PC-3 (cell line): ENCODE measurements at regions not wholly inside any gene's neighbourhood (a gene's known extent, or its start where the extent isn't known, plus 50 kb on each side); places are given as distances from the start of the nearest gene placed in this dataset.
A peak's percentile ranks its signal among the peaks of the same experiment; 100 is the strongest.

Source experiments
- ATAC-seq: fragments of 200-7000 bp; cut with Tn5 transposase; 2 replicates; pipeline ENCODE4 v1.9.1; 2020; ENCODE audit warnings: mild to moderate bottlenecking, moderate library complexity
- BruUV-seq: library from RNA; stranded (reverse); fragments of 400-500 nt; replicated peaks from 2 replicates; lab custom pipeline; 2021; lab: Mats Ljungman, UMichigan
- CTCF ChIA-PET: fragments of 300-600 bp; sonication (Branson Sonifier 250); formaldehyde crosslinking; loops from one replicate; lab custom pipeline; 2022; ENCODE audit warnings: antibody characterized with exemption; lab: Charles Lee
- POLR2A ChIA-PET: fragments of 300-600 bp; sonication (Branson Sonifier 250); formaldehyde crosslinking; loops from one replicate; lab custom pipeline; 2022; ENCODE audit warnings: antibody characterized with exemption; ENCODE audit not compliant: unreplicated experiment; lab: Charles Lee
- DNase-seq: peaks from one replicate; pipeline ENCODE4 v3.0.0-alpha.2; 2015
- H2AFZ ChIP-seq: fragments of 300-600 bp; sonication (generic); 2 replicates; pipeline ENCODE4 v1.6.0; 2016; ENCODE audit warnings: antibody characterized with exemption, low read length
- H3F3A ChIP-seq: fragments of 300-600 bp; sonication (generic); one replicate; pipeline ENCODE4 v1.6.0; 2017; ENCODE audit warnings: antibody characterized with exemption, low read length, control low read depth, mild to moderate bottlenecking; ENCODE audit not compliant: unreplicated experiment
- H3K27ac ChIP-seq: fragments of 300-600 bp; sonication (generic); 2 replicates; pipeline ENCODE4 v1.5.1; 2016; ENCODE audit warnings: mild to moderate bottlenecking, low read length
- H3K27me3 ChIP-seq: fragments of 300-600 bp; sonication (generic); 2 replicates; pipeline ENCODE4 v1.6.1; 2016; ENCODE audit warnings: low read length, mixed read lengths
- H3K36me3 ChIP-seq: fragments of 300-600 bp; sonication (generic); 2 replicates; pipeline ENCODE4 v1.6.1; 2016; ENCODE audit warnings: low read depth, mixed run types, low read length, mixed read lengths
- H3K4me1 ChIP-seq: fragments of 300-600 bp; sonication (generic); 2 replicates; pipeline ENCODE4 v1.5.1; 2016; ENCODE audit warnings: low read length; ENCODE audit not compliant: insufficient read depth
- H3K4me2 ChIP-seq: fragments of 300-600 bp; sonication (generic); 2 replicates; pipeline ENCODE4 v1.6.0; 2016; ENCODE audit warnings: low read length
- H3K4me3 ChIP-seq: fragments of 300-600 bp; sonication (generic); 2 replicates; pipeline ENCODE4 v1.5.1; 2016; ENCODE audit warnings: mild to moderate bottlenecking, low read length, mixed read lengths
- H3K79me2 ChIP-seq: fragments of 300-600 bp; sonication (generic); 2 replicates; pipeline ENCODE4 v1.6.1; 2017; ENCODE audit warnings: low read length, mixed read lengths
- H3K9ac ChIP-seq: fragments of 300-600 bp; sonication (generic); 2 replicates; pipeline ENCODE4 v1.6.0; 2016; ENCODE audit warnings: mild to moderate bottlenecking, low read length
- H3K9me2 ChIP-seq: fragments of 300-600 bp; sonication (generic); replicated peaks from 2 replicates; pipeline ENCODE4 v1.6.1; 2016; ENCODE audit warnings: mixed run types, low read length, mixed read lengths
- H3K9me3 ChIP-seq: fragments of 300-600 bp; sonication (generic); 2 replicates; pipeline ENCODE4 v1.6.1; 2016; ENCODE audit warnings: low read length, mixed read lengths
- H4K20me1 ChIP-seq: fragments of 300-600 bp; sonication (generic); 2 replicates; pipeline ENCODE4 v1.6.1; 2016; ENCODE audit warnings: low read length, mixed read lengths
- CTCF ChIP-seq: fragments of 300-600 bp; sonication (generic); conservative IDR thresholded peaks from 2 replicates; pipeline ENCODE4 v1.5.1; 2017; ENCODE audit warnings: antibody characterized with exemption, low read depth, mild to moderate bottlenecking, low read length
- EZH2 ChIP-seq: fragments of 300-600 bp; sonication (generic); IDR thresholded peaks from one replicate; pipeline ENCODE4 v1.6.1; 2017; ENCODE audit warnings: antibody characterized with exemption, mild to moderate bottlenecking, low read length; ENCODE audit not compliant: unreplicated experiment
- EZH2phosphoT487 ChIP-seq: fragments of 300-600 bp; sonication (generic); IDR thresholded peaks from 2 replicates; pipeline ENCODE4 v1.6.1; 2018; ENCODE audit warnings: mild to moderate bottlenecking, antibody characterized with exemption, low read length, borderline replicate concordance
- intact Hi-C: fragments of 100-400 bp; cut with micrococcal nuclease; formaldehyde crosslinking; loops from 2 replicates; pipeline ENCODE4 v1.9.0; 2023

DNA sequence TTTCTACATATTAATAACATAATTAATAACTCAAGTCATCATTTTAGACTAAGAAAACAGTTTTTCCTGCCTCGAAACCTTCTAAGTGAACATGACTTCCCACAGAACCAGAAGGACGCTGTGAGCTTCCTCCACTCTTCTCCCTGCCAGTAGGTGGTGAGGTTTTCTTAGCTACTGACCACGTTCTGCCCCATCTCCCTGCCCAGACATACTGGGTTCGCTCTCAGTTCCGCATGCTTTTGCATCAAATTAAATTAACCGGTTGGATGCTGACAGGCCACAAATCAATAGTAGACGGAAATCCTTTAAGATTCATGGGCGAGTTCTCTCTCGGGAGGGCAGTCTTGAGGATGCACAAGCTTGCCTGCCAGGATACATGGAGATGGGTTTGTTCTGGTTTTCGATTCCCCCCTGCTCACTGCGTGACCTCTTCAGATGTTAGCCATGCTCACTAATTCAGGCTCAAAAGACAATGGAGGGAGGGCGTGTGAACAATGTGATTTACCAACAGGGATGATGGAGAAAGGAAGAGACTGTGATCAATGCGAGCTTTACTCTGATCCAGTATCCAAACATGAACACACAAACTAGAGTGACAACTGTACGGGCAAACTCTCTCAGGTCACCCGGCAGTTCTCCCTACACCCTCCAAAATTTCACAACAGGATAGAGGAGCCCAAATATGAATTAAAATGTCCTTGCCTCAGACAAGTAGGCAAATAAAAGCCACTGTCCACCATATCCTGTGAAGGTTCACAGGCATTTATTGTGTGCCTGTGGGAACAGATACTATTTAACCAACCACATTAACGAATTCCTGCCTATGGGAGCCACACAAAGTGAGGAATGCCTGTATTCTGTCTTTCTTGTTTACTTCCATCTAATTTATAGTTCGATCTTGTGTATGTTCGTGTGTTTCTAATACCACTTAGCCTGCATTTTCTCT, 375.7 kb downstream of the EIPR1 start:
- POLR2A ChIA-PET, result no interaction called here
- Histone ChIP-seq H2AFZ (no peak overlapping the region), H4K20me1 (no peaks in the 10 kb centered on the region), H3K9me2 (no peaks in the 10 kb centered on the region), H3K79me2 (no peaks in the 10 kb centered on the region), H3K4me1 (no peaks in the 10 kb centered on the region), H3K4me3 (no peak overlapping the region), H3K9ac (no peak overlapping the region), H3K36me3 (no peaks in the 10 kb centered on the region), H3K9me3 (no peaks in the 10 kb centered on the region), H3K27ac (no peak overlapping the region), H3K4me2 (no peak overlapping the region), H3K27me3 (peaks cover 60% of the 10 kb centered on the region), H3F3A (no peaks in the 10 kb centered on the region)
- no peak for DNase-seq
- peak; percentile 76 for ATAC-seq
- no peak for TF ChIP-seq EZH2
- peak; percentile 28; the same call in 1 of the 2 replicates for TF ChIP-seq CTCF
- no peak for TF ChIP-seq EZH2phosphoT487
- no TSS peak for BruUV-seq
- intact Hi-C loops, result no loop called here
- CTCF ChIA-PET, result interaction anchor here (0.6 kb wide), 1 partner anchor 115 kb away, joined by 3 read pairs; no protein-coding TSS in a partner anchor

DNA sequence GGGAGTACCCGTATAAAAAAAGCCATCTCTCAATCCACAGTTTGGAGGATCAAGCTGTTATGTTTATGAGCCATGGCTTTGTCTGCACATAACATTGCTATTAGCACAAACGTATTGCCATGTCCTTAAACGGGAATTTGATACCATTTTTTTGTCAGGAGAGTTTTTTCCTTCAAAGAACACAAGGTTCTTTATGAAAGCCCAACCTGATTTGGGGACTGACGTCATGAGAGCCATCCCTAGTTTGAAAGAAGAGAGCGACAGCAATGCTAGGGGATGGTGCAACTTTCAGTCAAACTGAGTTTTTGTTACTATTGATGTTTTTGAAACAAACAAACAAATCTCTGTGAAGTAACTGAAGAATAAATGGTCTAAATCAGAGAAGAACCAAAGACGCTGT, 376.6 kb downstream of the EIPR1 start:
- Histone ChIP-seq H3K27me3 (peaks cover 51% of the 10 kb centered on the region), H3K9ac (no peak overlapping the region), H3K4me3 (no peak overlapping the region), H2AFZ (no peak overlapping the region), H3K9me3 (no peaks in the 10 kb centered on the region), H3K9me2 (no peaks in the 10 kb centered on the region), H3F3A (no peaks in the 10 kb centered on the region), H3K4me2 (no peak overlapping the region), H3K27ac (no peak overlapping the region), H3K4me1 (no peaks in the 10 kb centered on the region), H3K79me2 (no peaks in the 10 kb centered on the region), H4K20me1 (no peaks in the 10 kb centered on the region), H3K36me3 (no peaks in the 10 kb centered on the region)
- no TSS peak for BruUV-seq
- ATAC-seq, result no peak
- ChIA-PET POLR2A (no interaction called here), CTCF (interaction anchor here (0.6 kb wide), 1 partner anchor 116 kb away, joined by 3 read pairs; no protein-coding TSS in a partner anchor)
- intact Hi-C loops, result no loop called here
- no peak for DNase-seq
- TF ChIP-seq EZH2phosphoT487 (no peak), EZH2 (no peak), CTCF (no peak)

DNA sequence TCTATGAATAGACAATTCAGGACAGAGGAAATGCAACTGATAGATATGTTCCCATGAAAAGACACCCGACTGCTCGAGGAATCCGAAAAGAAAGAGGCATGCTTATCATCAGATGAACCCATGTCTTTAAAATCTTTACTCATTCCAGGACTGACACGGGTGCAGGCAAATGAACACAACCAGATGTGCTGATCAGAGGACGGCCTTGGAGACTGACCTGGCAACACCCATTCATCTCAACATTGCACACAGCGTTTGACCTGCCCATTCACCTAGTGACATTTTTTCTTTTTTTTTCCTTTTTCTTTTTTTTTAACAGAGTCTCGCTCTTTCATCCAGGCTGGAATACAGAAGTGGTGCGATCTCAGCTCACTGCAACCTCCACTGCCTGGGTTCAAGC, 377.5 kb downstream of the EIPR1 start:
- Histone ChIP-seq H3K36me3 (no peaks in the 10 kb centered on the region), H4K20me1 (no peaks in the 10 kb centered on the region), H2AFZ (no peak overlapping the region), H3F3A (no peaks in the 10 kb centered on the region), H3K9me2 (no peaks in the 10 kb centered on the region), H3K4me3 (no peak overlapping the region), H3K9ac (no peak overlapping the region), H3K27ac (no peak overlapping the region), H3K79me2 (no peaks in the 10 kb centered on the region), H3K9me3 (no peaks in the 10 kb centered on the region), H3K27me3 (peaks cover 43% of the 10 kb centered on the region), H3K4me1 (no peaks in the 10 kb centered on the region), H3K4me2 (no peak overlapping the region)
- TF ChIP-seq CTCF (no peak), EZH2 (no peak), EZH2phosphoT487 (no peak)
- ChIA-PET POLR2A (no interaction called here), CTCF (no interaction called here)
- intact Hi-C loops, result no loop called here
- no TSS peak for BruUV-seq
- DNase-seq (no peak), ATAC-seq (no peak)
